ENCODE measurements at regions not wholly inside any gene's neighbourhood (a gene's known extent, or its start where the extent isn't known, plus 50 kb on each side); places are given as distances from the start of the nearest gene placed in this dataset.

GRCh38 chr4:187865914-187866313 lies 129.7 kb upstream of the ZFP42 start:
- no peak overlapping the region for H3K27ac ChIP-seq
- ChIA-PET POLR2A (ENCODE audit: low non-redundant PET) (no interaction called here), CTCF (interaction anchor here (0.7 kb wide), 1 partner anchor 1145 kb away, joined by 3 read pairs; no protein-coding TSS in a partner anchor)
- TF ChIP-seq CTCF (conservative IDR thresholded peaks at IDR 0.05; ENCODE audit: low read depth) = no peak
- peak; percentile 8 for DNase-seq (ENCODE audit: low spot score)

- no peak for DNase-seq (ENCODE audit: low spot score)
- ChIA-PET CTCF (no interaction called here), POLR2A (ENCODE audit: low non-redundant PET) (no interaction called here)
- H3K27ac ChIP-seq = no peak overlapping the region
- no peak for TF ChIP-seq CTCF (conservative IDR thresholded peaks at IDR 0.05; ENCODE audit: low read depth)
Observed at GRCh38 chr4:187883049-187883448, 112.5 kb upstream of the ZFP42 start.

- no peak for TF ChIP-seq CTCF (conservative IDR thresholded peaks at IDR 0.05; ENCODE audit: low read depth)
- no peak for DNase-seq (ENCODE audit: low spot score)
- no peak overlapping the region for H3K27ac ChIP-seq
- POLR2A ChIA-PET (ENCODE audit: low non-redundant PET) = no interaction called here
- CTCF ChIA-PET = no interaction called here
Observed at GRCh38 chr4:187883836-187884475, 111.6 kb upstream of the ZFP42 start.

- DNase-seq (ENCODE audit: low spot score) = no peak
- ChIA-PET CTCF (no interaction called here), POLR2A (ENCODE audit: low non-redundant PET) (no interaction called here)
- TF ChIP-seq CTCF (conservative IDR thresholded peaks at IDR 0.05; ENCODE audit: low read depth) = no peak
- no peak overlapping the region for H3K27ac ChIP-seq
Observed at GRCh38 chr4:187887906-187888305, 107.7 kb upstream of the ZFP42 start.

- CTCF ChIA-PET = no interaction called here
Observed at GRCh38 chr4:187889651-187890050, 105.9 kb upstream of the ZFP42 start.

GRCh38 chr4:187893418-187893817 lies 102.2 kb upstream of the ZFP42 start:
- no peak overlapping the region for H3K27ac ChIP-seq
- no peak for DNase-seq (ENCODE audit: low spot score)
- ChIA-PET POLR2A (ENCODE audit: low non-redundant PET) (no interaction called here), CTCF (no interaction called here)
- TF ChIP-seq CTCF (conservative IDR thresholded peaks at IDR 0.05; ENCODE audit: low read depth) = no peak

More at GRCh38 chr4:187889651-187890050, 105.9 kb upstream of the ZFP42 start:
- POLR2A ChIA-PET (ENCODE audit: low non-redundant PET) = no interaction called here
- no peak for DNase-seq (ENCODE audit: low spot score)
- no peak for TF ChIP-seq CTCF (conservative IDR thresholded peaks at IDR 0.05; ENCODE audit: low read depth)
- H3K27ac ChIP-seq = no peak overlapping the region

Data from RWPE1 (cell line).